Gastrocnemius medialis (tissue), 4 donors: ENCODE measurements at regions not wholly inside any gene's neighbourhood (a gene's known extent, or its start where the extent isn't known, plus 50 kb on each side); places are given as distances from the start of the nearest gene placed in this dataset.

ENCODE experiments used
- ATAC-seq, 2 donors: fragments of 150-250 bp; one replicate each; pipeline ENCODE4 v1.9.1; 2016
- DNase-seq, 2 donors: peaks; one replicate each; pipeline ENCODE4 v3.0.0-alpha.2; 2019
- H3K27ac ChIP-seq, 4 donors: fragments of 200-600 bp; sonication (generic); 1 replicate in 1 of 4; 2 replicates in 3 of 4; pipeline ENCODE4 v1.5.1; 2016 to 2018; ENCODE audit warnings: mild to moderate bottlenecking in 2 of 4, moderate library complexity in 1 of 4
- H3K27me3 ChIP-seq, 3 donors: fragments of 200-600 bp; sonication (generic) in 2 of 3; 1 replicate in 1 of 3; 2 replicates in 2 of 3; pipeline versions ENCODE4 v1.5.1 to v1.6.0; 2016 to 2019; ENCODE audit warnings: mild to moderate bottlenecking in 1 of 3, moderate library complexity in 1 of 3
- H3K36me3 ChIP-seq, 2 donors: fragments of 200-600 bp; sonication (generic) in 1 of 2; one replicate each; pipeline ENCODE4 v1.5.1; 2017 to 2018
- H3K4me1 ChIP-seq, 2 donors: fragments of 200-600 bp; sonication (generic) in 1 of 2; one replicate each; pipeline ENCODE4 v1.5.1; 2016 to 2017; ENCODE audit warnings: mild to moderate bottlenecking in 2 of 2
- H3K4me3 ChIP-seq, 4 donors: fragments of 200-600 bp; sonication (generic) in 3 of 4; 1 replicate in 1 of 4; 2 replicates in 3 of 4; pipeline ENCODE4 v1.5.1; 2016 to 2019; ENCODE audit warnings: mild to moderate bottlenecking in 2 of 4
- H3K9me3 ChIP-seq, 3 donors: fragments of 200-600 bp; sonication (generic) in 2 of 3; 1 replicate in 1 of 3; 2 replicates in 2 of 3; pipeline ENCODE4 v1.5.1; 2016 to 2019
- POLR2A ChIP-seq, 2 donors: fragments of 450-650 bp; IDR thresholded peaks; one replicate each; pipeline ENCODE4 v1.6.1; 2017; ENCODE audit warnings: antibody characterized with exemption in 2 of 2, mild to moderate bottlenecking in 2 of 2, moderate library complexity in 2 of 2
- in situ Hi-C, 4 donors: fragments of 200-750 bp; cut with MboI; loops; one replicate each; pipeline versions ENCODE4 v1.15.0 to v1.8.0; 2017; ENCODE audit warnings: low sequenced_read_pairs in 4 of 4
- intact Hi-C: fragments of 100-400 bp; cut with DNase I; formaldehyde crosslinking; loops from one replicate; pipeline ENCODE4 v1.15.1; 2023; ENCODE audit warnings: low total_unique reads
- TF ChIP-seq, protein P1 (sequence below), 5 experiments: fragments of 450-650 bp in 3 of 5; fragments of 200-600 bp in 2 of 5; sonication (generic) in 2 of 5; IDR thresholded peaks in 4 of 5; conservative IDR thresholded peaks in 1 of 5; 1 replicate in 4 of 5; 2 replicates in 1 of 5; pipeline ENCODE4 v1.5.1; 2016 to 2019; ENCODE audit warnings: antibody characterized with exemption in 5 of 5, mild to moderate bottlenecking in 3 of 5, moderate library complexity in 3 of 5

GRCh38 chr4:138734746-138735145 lies 280.8 kb upstream of the NOCT start:
- no peak overlapping the region for H3K27ac ChIP-seq
- H3K4me1 ChIP-seq = peaks cover 0 to 6% of the 10 kb centered on the region in 2 donors
- no peaks in the 10 kb centered on the region for H3K27me3 ChIP-seq
- TF ChIP-seq, protein P1, sequence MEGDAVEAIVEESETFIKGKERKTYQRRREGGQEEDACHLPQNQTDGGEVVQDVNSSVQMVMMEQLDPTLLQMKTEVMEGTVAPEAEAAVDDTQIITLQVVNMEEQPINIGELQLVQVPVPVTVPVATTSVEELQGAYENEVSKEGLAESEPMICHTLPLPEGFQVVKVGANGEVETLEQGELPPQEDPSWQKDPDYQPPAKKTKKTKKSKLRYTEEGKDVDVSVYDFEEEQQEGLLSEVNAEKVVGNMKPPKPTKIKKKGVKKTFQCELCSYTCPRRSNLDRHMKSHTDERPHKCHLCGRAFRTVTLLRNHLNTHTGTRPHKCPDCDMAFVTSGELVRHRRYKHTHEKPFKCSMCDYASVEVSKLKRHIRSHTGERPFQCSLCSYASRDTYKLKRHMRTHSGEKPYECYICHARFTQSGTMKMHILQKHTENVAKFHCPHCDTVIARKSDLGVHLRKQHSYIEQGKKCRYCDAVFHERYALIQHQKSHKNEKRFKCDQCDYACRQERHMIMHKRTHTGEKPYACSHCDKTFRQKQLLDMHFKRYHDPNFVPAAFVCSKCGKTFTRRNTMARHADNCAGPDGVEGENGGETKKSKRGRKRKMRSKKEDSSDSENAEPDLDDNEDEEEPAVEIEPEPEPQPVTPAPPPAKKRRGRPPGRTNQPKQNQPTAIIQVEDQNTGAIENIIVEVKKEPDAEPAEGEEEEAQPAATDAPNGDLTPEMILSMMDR (IDR thresholded peaks at IDR 0.05 in 4 of 5, conservative IDR thresholded peaks at IDR 0.05 in 1 of 5) = no peak
- TF ChIP-seq POLR2A (IDR thresholded peaks at IDR 0.05) = no peak
- DNase-seq = no peak
- in situ Hi-C loops = no loop called here
- no peak for ATAC-seq
- no peaks in the 10 kb centered on the region for H3K36me3 ChIP-seq
- intact Hi-C loops = no loop called here
- no peak overlapping the region for H3K4me3 ChIP-seq
- H3K9me3 ChIP-seq = no peaks in the 10 kb centered on the region

DNA sequence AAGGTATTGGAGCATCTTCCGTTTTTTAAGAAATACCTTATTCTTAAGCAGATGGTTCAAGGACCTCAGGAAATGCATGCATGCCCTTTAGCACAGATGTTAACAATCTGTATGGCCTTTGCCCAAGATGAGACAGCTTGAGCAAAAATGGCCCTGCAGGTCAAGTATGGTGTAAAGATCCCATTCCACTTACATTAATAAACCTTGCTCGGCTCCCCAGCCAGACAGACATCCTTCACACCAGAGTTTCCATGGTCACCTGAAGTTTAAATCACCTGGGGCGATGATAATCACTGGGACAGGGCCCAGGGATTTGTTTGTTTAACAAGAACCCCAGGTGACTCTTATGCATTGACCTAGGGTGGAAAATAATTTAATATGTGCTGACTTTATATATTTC lies 287.0 kb upstream of the NOCT start:
- in situ Hi-C loops = no loop called here
- no peak overlapping the region for H3K4me3 ChIP-seq
- TF ChIP-seq POLR2A (IDR thresholded peaks at IDR 0.05) = no peak
- TF ChIP-seq, protein P1 (IDR thresholded peaks at IDR 0.05 in 4 of 5, conservative IDR thresholded peaks at IDR 0.05 in 1 of 5) = no peak
- H3K9me3 ChIP-seq = no peaks in the 10 kb centered on the region
- DNase-seq (no peak), ATAC-seq (no peak)
- H3K27me3 ChIP-seq = no peaks in the 10 kb centered on the region
- no peaks in the 10 kb centered on the region for H3K36me3 ChIP-seq
- intact Hi-C loops = no loop called here
- no peak overlapping the region for H3K27ac ChIP-seq
- no peaks in the 10 kb centered on the region for H3K4me1 ChIP-seq

GRCh38 chr4:138727731-138728130 lies 287.9 kb upstream of the NOCT start:
- intact Hi-C loops (no loop called here), in situ Hi-C loops (no loop called here)
- Histone ChIP-seq H3K27ac (no peak overlapping the region), H3K4me1 (no peaks in the 10 kb centered on the region), H3K4me3 (no peak overlapping the region), H3K9me3 (no peaks in the 10 kb centered on the region), H3K36me3 (no peaks in the 10 kb centered on the region), H3K27me3 (no peaks in the 10 kb centered on the region)
- no peak for DNase-seq
- ATAC-seq = peak; percentile 44 to 50
- TF ChIP-seq POLR2A (IDR thresholded peaks at IDR 0.05) = no peak
- TF ChIP-seq, protein P1 (IDR thresholded peaks at IDR 0.05 in 4 of 5, conservative IDR thresholded peaks at IDR 0.05 in 1 of 5) = no peak

DNA sequence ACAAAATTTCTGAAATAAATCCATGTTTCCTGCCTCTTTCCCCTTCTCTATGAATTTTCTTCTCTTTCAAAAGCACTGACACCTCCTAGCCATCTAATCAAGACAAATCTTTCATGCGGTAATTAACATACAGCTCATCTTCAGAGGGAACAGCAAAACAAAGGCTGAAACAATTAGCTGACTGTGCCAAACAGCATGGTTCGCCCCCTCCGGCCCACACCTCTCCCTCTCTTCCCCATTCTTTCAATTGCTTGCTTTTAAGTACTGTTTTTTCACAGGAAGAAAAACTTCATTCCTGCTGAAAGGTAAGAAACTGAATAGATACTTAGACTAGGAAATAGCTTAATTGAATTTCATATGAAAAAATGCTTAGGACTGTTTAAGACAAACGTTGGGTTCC lies 291.1 kb upstream of the NOCT start:
- in situ Hi-C loops = no loop called here
- intact Hi-C loops = no loop called here
- DNase-seq = no peak
- no peak overlapping the region for H3K27ac ChIP-seq
- no peaks in the 10 kb centered on the region for H3K36me3 ChIP-seq
- H3K9me3 ChIP-seq = no peaks in the 10 kb centered on the region
- ATAC-seq = no peak
- no peaks in the 10 kb centered on the region for H3K4me1 ChIP-seq
- no peaks in the 10 kb centered on the region for H3K27me3 ChIP-seq
- no peak for TF ChIP-seq POLR2A (IDR thresholded peaks at IDR 0.05)
- TF ChIP-seq, protein P1 (IDR thresholded peaks at IDR 0.05 in 4 of 5, conservative IDR thresholded peaks at IDR 0.05 in 1 of 5) = no peak
- no peak overlapping the region for H3K4me3 ChIP-seq

DNA sequence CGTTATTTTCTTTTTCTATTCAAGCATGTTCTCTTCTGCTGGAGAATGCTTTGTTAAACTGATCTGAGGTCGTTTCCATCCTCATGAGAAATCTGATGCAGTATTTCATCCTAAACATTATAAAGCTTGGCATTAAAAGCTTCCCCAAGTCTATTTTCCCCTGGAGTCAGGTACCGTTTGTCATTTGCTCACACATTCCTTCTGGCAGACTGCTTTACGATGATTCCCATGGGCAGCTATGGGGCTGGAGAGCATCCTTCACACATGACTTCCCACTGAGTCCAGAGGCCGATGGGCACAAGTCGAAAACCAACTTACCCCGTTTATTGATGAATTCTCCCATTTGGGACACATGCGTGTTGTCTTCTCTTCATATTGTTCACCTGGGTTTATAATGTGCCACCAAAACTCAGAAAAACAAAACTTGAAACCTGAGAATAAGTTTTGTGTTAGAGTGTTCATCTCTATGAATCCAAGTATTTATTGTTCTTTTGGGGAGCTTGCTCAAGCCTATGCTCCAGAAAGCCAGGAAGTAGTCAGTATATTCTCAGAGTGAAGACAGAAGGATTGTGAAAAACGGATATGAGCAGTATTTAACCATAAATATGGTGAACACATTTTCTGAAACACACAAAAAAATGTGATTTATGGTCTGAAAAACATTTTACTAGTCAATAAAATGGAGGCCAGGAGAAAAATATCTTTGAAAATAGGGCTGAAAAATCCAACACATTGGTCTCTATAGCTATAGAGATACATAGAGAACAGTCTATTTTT lies 298.8 kb upstream of the NOCT start:
- H3K27ac ChIP-seq = no peak overlapping the region
- H3K27me3 ChIP-seq = no peaks in the 10 kb centered on the region
- in situ Hi-C loops (no loop called here), intact Hi-C loops (no loop called here)
- no peak for DNase-seq
- H3K36me3 ChIP-seq = no peaks in the 10 kb centered on the region
- TF ChIP-seq, protein P1 (IDR thresholded peaks at IDR 0.05 in 4 of 5, conservative IDR thresholded peaks at IDR 0.05 in 1 of 5) = no peak
- TF ChIP-seq POLR2A (IDR thresholded peaks at IDR 0.05) = no peak
- no peaks in the 10 kb centered on the region for H3K9me3 ChIP-seq
- ATAC-seq = no peak
- H3K4me3 ChIP-seq = no peak overlapping the region
- H3K4me1 ChIP-seq = no peaks in the 10 kb centered on the region
